DND-41 (cell line): ENCODE measurements at regions not wholly inside any gene's neighbourhood (a gene's known extent, or its start where the extent isn't known, plus 50 kb on each side); places are given as distances from the start of the nearest gene placed in this dataset.

ENCODE experiments used
- CTCF ChIP-seq: IDR thresholded peaks from 2 replicates; pipeline ENCODE4 v1.5.1; 2012; ENCODE audit warnings: borderline replicate concordance, low read length, moderate library complexity, mild to moderate bottlenecking; ENCODE audit not compliant: poor library complexity, severe bottlenecking; ENCODE audit errors: extremely low read depth
- EZH2 ChIP-seq: IDR thresholded peaks from 3 replicates; pipeline ENCODE4 v1.6.1; 2012; ENCODE audit warnings: borderline replicate concordance, low read depth, mild to moderate bottlenecking, moderate library complexity, low read length, inconsistent platforms; ENCODE audit not compliant: severe bottlenecking

DNA sequence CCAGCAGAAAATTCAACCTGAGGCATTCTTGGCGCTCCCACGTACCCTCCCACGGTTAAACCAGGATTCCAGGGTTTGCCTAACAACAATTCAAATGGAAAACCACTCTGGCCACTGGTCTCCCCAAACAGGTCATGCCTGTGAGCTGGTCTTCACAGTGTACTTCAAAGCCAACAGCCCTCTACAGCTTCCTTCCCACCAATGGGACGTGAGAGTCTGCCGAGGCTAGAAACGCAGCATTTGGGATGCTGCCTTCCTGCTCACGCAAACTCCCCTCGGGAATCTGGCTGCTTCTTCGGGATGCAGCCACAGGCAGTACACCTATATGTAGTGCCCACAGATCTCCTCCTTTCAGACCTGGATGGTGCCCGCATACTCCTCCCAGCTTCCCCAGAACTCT lies 149.1 kb downstream of the KLHL28 start:
- TF ChIP-seq CTCF (no peak), EZH2 (no peak)
